Erythroblast (primary cell): ENCODE measurements at regions not wholly inside any gene's neighbourhood (a gene's known extent, or its start where the extent isn't known, plus 50 kb on each side); places are given as distances from the start of the nearest gene placed in this dataset.
A peak's percentile ranks its signal among the peaks of the same experiment; 100 is the strongest.

Experiments
- DNase-seq, 2 experiments: peaks; one replicate each; lab custom pipeline; 2025; lab: John Stamatoyannopoulos, UW
- GATA1 ChIP-seq: IDR thresholded peaks from 2 replicates; pipeline ENCODE4 v1.6.1; 2011; ENCODE audit warnings: low read depth, mild to moderate bottlenecking, control low read depth, low read length, moderate library complexity
- POLR2A ChIP-seq: IDR thresholded peaks from 2 replicates; pipeline ENCODE4 v1.6.1; 2011; ENCODE audit warnings: mild to moderate bottlenecking, low read length

GRCh38 chr16:86242244-86243122 is 267.8 kb upstream of the FOXF1 start:
- TF ChIP-seq GATA1 = no peak
- TF ChIP-seq POLR2A = no peak
- DNase-seq = no peak

- no peak for DNase-seq
These were observed 267.2 kb upstream of the FOXF1 start for GRCh38 chr16:86243123-86243473.

GRCh38 chr16:86243571-86244154 is 266.7 kb upstream of the FOXF1 start:
- TF ChIP-seq POLR2A = no peak
- TF ChIP-seq GATA1 = no peak
- DNase-seq = no peak

More at GRCh38 chr16:86243123-86243473, 267.2 kb upstream of the FOXF1 start:
- no peak for TF ChIP-seq GATA1
- no peak for TF ChIP-seq POLR2A

- DNase-seq = no peak
- no peak for TF ChIP-seq GATA1
- TF ChIP-seq POLR2A = no peak
These were observed 266.2 kb upstream of the FOXF1 start for GRCh38 chr16:86244158-86244557.

- DNase-seq = no peak
These were observed 265.4 kb upstream of the FOXF1 start for GRCh38 chr16:86244936-86245335.

GRCh38 chr16:86245351-86245750 is 265.0 kb upstream of the FOXF1 start:
- TF ChIP-seq POLR2A (no peak), GATA1 (no peak)
- DNase-seq = no peak

More at GRCh38 chr16:86244936-86245335, 265.4 kb upstream of the FOXF1 start:
- TF ChIP-seq POLR2A (no peak), GATA1 (no peak)

GRCh38 chr16:86245895-86246294 is 264.4 kb upstream of the FOXF1 start:
- DNase-seq = no peak
- TF ChIP-seq GATA1 = no peak
- TF ChIP-seq POLR2A = no peak

GRCh38 chr16:86248310-86248905 is 261.9 kb upstream of the FOXF1 start:
- no peak for DNase-seq

GRCh38 chr16:86249631-86250030 is 260.7 kb upstream of the FOXF1 start:
- TF ChIP-seq POLR2A = no peak
- no peak for TF ChIP-seq GATA1
- DNase-seq = no peak

More at GRCh38 chr16:86248310-86248905, 261.9 kb upstream of the FOXF1 start:
- TF ChIP-seq POLR2A (no peak), GATA1 (no peak)

GRCh38 chr16:86251682-86252081 is 258.6 kb upstream of the FOXF1 start:
- TF ChIP-seq GATA1 (no peak), POLR2A (no peak)
- no peak for DNase-seq

GRCh38 chr16:86252596-86252995 is 257.7 kb upstream of the FOXF1 start:
- peak; percentile 16 to 42 for DNase-seq
- TF ChIP-seq GATA1 (no peak), POLR2A (no peak)

- DNase-seq = no peak
- TF ChIP-seq POLR2A = no peak
- no peak for TF ChIP-seq GATA1
These were observed 254.4 kb upstream of the FOXF1 start for GRCh38 chr16:86255966-86256365.

- TF ChIP-seq GATA1 (no peak), POLR2A (no peak)
- no peak for DNase-seq
These were observed 253.3 kb upstream of the FOXF1 start for GRCh38 chr16:86256995-86257394.

- TF ChIP-seq GATA1 = no peak
- no peak for TF ChIP-seq POLR2A
- no peak for DNase-seq
These were observed 252.8 kb upstream of the FOXF1 start for GRCh38 chr16:86257546-86257945.
